ENCODE measurements at regions not wholly inside any gene's neighbourhood (a gene's known extent, or its start where the extent isn't known, plus 50 kb on each side); places are given as distances from the start of the nearest gene placed in this dataset.
"Not testable (repeated sequence)": the region's sequence is repeated elsewhere in the genome, so short reads cannot be mapped to it uniquely, and the experiment has no call there.

DNA sequence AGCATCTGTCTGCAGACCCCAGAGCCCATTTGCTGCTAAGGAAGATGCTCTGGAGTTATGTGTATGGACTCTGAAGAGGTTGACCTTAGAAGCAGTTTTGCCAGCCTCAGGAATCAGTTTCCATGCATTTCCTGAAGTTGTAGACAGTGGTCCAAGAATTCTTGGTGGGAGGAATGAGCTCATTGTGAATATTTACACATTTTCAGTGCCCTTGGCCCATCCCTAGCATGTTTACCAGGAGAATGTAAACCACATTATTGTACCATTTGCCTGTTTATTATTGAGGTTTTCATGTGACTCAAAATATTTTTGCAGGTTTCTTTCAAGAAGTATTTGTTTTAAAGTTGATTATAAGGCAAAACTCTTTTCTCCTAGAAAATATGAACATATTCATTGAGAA lies 93.8 kb downstream of the NXNL2 start:
- no peak overlapping the region for H3K4me3 ChIP-seq (ENCODE audit: low read depth, low read length)
- TF ChIP-seq, protein P1, sequence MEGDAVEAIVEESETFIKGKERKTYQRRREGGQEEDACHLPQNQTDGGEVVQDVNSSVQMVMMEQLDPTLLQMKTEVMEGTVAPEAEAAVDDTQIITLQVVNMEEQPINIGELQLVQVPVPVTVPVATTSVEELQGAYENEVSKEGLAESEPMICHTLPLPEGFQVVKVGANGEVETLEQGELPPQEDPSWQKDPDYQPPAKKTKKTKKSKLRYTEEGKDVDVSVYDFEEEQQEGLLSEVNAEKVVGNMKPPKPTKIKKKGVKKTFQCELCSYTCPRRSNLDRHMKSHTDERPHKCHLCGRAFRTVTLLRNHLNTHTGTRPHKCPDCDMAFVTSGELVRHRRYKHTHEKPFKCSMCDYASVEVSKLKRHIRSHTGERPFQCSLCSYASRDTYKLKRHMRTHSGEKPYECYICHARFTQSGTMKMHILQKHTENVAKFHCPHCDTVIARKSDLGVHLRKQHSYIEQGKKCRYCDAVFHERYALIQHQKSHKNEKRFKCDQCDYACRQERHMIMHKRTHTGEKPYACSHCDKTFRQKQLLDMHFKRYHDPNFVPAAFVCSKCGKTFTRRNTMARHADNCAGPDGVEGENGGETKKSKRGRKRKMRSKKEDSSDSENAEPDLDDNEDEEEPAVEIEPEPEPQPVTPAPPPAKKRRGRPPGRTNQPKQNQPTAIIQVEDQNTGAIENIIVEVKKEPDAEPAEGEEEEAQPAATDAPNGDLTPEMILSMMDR (IDR thresholded peaks at IDR 0.05; ENCODE audit: low read depth, low read length) = no peak
- TF ChIP-seq MYC (IDR thresholded peaks at IDR 0.05; ENCODE audit: low read depth, low read length) = no peak
- no peak for TF ChIP-seq POLR2A (IDR thresholded peaks at IDR 0.05; ENCODE audit: extremely low read depth, insufficient read length)
- TF ChIP-seq, protein P2, sequence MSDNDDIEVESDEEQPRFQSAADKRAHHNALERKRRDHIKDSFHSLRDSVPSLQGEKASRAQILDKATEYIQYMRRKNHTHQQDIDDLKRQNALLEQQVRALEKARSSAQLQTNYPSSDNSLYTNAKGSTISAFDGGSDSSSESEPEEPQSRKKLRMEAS (IDR thresholded peaks at IDR 0.05; ENCODE audit: low read depth, low read length) = no peak
- no peak for DNase-seq (ENCODE audit: low read depth)

DNA sequence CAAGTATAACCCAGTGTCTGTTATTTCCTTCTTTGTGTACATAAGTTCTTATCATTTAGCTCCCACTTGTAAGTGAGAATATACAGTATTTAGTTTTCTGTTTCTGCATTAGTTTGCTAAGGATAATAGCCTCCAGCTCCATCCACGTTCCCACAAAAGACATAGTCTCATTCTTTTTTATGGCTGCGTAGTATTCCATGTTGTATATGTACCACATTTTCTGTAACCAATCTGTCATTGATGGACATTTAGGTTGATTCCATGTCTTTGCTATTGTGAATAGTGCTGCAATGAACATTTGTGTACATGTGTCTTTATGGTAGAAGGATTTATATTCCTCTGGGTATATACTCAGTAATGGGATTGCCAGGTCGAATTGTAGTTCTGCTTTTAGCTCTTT lies 95.6 kb downstream of the NXNL2 start:
- not testable (repeated sequence) for H3K4me3 ChIP-seq (ENCODE audit: low read depth, low read length); DNase-seq (ENCODE audit: low read depth)

GRCh38 chr9:88635151-88635550 lies 100.2 kb downstream of the NXNL2 start:
- no peak for DNase-seq (ENCODE audit: low read depth)
- TF ChIP-seq, protein P2 (IDR thresholded peaks at IDR 0.05; ENCODE audit: low read depth, low read length) = no peak
- TF ChIP-seq, protein P1 (IDR thresholded peaks at IDR 0.05; ENCODE audit: low read depth, low read length) = no peak
- TF ChIP-seq POLR2A (IDR thresholded peaks at IDR 0.05; ENCODE audit: extremely low read depth, insufficient read length) (no peak), MYC (IDR thresholded peaks at IDR 0.05; ENCODE audit: low read depth, low read length) (no peak)
- H3K4me3 ChIP-seq (ENCODE audit: low read depth, low read length) = no peak overlapping the region

DNA sequence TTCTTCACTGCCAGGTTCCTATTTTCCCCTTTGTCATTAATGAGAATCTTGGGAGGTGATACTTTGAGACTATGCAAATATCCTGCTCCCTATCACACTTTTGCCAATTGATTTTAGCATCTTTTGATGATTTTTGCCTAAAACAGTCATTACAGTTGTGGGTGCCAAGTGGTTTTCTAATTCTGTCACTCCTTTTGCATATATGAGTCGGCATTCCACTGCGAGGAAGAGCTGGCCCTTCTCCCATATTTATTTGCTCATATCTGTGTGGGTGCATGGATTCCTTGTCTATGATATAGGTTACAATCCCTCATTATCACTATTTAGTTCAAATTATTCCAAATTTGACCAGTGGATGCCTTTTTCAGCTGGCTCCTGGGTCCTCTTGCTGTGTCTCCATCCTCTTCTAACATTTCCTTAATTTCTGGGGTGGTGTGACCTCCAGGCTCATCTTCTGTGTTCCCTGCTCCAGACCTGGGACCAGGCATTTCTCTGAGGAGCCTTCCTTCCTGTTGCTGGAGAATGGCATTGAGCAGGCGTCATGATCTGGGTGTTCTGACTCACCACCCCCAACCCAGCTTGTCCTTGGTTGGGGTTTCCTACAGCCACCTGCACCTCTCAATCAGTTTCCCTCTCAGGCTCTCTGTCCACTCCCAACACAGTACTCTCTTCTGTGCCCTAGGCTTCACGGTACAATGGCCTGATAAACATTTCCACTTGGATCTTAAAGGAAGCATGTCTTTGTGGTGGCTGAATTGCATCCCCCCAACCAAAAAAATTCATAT lies 106.7 kb downstream of the NXNL2 start:
- TF ChIP-seq POLR2A (IDR thresholded peaks at IDR 0.05; ENCODE audit: extremely low read depth, insufficient read length) (no peak), MYC (IDR thresholded peaks at IDR 0.05; ENCODE audit: low read depth, low read length) (no peak)
- TF ChIP-seq, protein P1 (IDR thresholded peaks at IDR 0.05; ENCODE audit: low read depth, low read length) = no peak
- TF ChIP-seq, protein P2 (IDR thresholded peaks at IDR 0.05; ENCODE audit: low read depth, low read length) = no peak
- no peak overlapping the region for H3K4me3 ChIP-seq (ENCODE audit: low read depth, low read length)
- DNase-seq (ENCODE audit: low read depth) = no peak

GRCh38 chr9:88642336-88642735 lies 107.4 kb downstream of the NXNL2 start:
- DNase-seq (ENCODE audit: low read depth) = no peak
- TF ChIP-seq, protein P2 (IDR thresholded peaks at IDR 0.05; ENCODE audit: low read depth, low read length) = no peak
- no peak for TF ChIP-seq MYC (IDR thresholded peaks at IDR 0.05; ENCODE audit: low read depth, low read length)
- TF ChIP-seq, protein P1 (IDR thresholded peaks at IDR 0.05; ENCODE audit: low read depth, low read length) = no peak
- TF ChIP-seq POLR2A (IDR thresholded peaks at IDR 0.05; ENCODE audit: extremely low read depth, insufficient read length) = no peak
- H3K4me3 ChIP-seq (ENCODE audit: low read depth, low read length) = no peak overlapping the region

DNA sequence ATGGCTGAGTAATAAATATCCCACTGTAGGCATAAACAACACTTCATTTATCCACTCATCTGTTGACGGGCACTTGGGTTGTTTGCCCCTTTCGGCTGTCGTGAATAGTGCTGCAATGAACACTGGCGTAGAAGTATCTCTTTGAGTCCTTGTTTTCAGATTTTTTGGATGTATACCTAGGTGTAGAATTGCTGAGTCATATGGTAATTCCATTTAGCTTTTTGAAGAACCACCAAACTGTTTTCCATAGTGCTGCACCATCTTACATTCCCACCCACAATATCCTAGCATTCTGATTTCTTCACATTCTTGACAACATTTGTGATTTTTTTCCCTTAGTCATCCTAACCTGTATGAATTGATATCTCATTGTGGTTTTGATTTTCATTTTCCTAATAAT lies 109.0 kb downstream of the NXNL2 start:
- no peak for DNase-seq (ENCODE audit: low read depth)
- no peak overlapping the region for H3K4me3 ChIP-seq (ENCODE audit: low read depth, low read length)
- TF ChIP-seq, protein P2 (IDR thresholded peaks at IDR 0.05; ENCODE audit: low read depth, low read length) = no peak
- TF ChIP-seq MYC (IDR thresholded peaks at IDR 0.05; ENCODE audit: low read depth, low read length) (no peak), POLR2A (IDR thresholded peaks at IDR 0.05; ENCODE audit: extremely low read depth, insufficient read length) (no peak)
- TF ChIP-seq, protein P1 (IDR thresholded peaks at IDR 0.05; ENCODE audit: low read depth, low read length) = no peak

All from NB4 (cell line).